ENCODE measurements at regions not wholly inside any gene's neighbourhood (a gene's known extent, or its start where the extent isn't known, plus 50 kb on each side); places are given as distances from the start of the nearest gene placed in this dataset.

DNA sequence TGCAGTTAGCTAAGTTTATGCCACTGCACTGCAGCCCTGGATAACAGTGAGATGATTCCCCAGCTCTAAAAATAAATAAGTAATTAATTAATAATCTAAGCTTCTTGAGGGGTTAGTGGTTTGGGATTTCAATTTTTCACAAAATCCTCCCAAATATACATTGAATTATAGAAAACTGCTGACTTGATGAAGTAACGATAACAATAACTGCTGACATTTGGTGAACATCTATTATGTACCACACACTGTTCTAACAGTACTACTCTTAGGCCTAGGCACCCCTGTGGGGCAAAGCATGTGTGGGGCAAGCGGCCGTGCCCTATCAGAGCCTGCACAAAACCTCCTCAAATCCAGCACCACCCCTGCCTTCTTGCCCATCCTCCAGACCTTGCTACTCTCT, 245.8 kb upstream of the EPHA4 start:
- DNase-seq, result no peak

DNA sequence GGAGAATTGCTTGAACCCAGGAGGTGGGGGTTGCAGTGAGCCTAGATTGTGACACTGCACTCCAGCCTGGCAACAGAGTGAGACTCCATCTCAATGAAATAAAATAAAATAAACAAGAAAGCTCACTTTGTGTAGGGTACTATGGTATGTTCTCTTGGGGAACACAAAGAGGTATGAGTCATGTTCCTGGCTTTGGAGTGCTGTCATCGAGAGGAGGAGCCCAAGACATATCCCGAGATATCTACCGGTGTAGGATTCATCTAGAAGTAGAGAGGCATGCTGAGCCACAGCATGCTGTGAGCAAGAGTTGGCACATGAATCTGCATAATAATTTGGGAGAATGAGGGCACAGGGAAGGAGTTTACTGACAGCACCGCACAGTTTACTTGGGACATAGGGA, 244.9 kb upstream of the EPHA4 start:
- DNase-seq, result no peak

DNA sequence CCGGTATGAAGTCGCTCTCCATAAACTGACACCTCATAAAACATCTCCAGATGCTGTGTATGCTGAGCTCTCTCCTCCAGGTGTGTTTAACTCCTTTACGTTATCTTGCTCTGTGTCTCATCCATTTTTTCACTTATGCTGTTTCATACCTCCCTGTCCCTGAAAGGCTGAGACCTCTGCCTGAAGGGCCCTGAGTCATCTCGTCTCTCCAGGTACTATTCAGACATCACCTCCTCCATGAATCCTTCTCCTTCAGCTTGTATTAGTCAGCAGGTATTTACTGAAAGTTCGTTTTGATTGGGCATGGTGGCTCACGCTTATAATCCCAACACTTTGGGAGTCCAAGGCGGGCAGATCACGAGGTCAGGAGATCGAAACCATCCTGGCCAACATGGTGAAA, 244.5 kb upstream of the EPHA4 start:
- DNase-seq, result no peak

DNA sequence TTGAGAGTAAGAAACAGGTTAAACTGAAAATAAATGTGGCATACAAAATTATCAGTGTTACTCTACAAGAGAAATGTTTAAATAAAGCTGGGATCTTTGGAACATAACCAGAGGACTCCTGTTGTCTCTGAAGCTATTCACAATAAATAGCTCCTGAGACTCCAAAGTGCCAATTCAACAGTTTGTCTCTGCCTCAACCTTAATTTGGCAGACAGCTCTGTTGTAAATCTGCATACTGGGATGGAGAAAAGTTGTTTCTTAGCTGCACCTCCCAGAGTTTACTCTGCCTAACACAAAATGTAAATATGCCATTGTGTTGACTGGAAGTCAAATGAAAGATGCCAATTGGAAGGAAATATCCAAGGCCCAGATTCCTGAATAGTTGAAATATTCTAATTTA, 238.5 kb upstream of the EPHA4 start:
- DNase-seq, result no peak

DNA sequence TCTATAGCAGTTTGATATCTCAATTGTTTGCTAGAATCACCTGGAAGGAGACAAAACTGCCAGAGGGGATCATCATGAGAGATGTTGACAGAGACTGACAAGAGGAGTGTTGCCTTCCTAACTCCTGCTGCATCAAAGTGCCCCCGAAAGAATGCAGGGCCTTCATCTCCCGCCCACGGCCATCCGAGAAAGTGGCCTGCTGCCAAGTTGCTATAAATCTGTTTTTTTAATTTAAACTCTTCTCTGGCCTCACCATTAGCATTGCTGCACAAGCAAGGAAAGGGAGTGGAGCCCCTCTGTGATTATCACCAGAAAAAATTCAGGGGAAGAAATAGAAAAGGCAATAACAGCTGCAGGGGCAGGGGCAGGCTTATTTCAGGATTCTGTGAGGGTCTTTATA, 238.1 kb upstream of the EPHA4 start:
- DNase-seq, result no peak

DNA sequence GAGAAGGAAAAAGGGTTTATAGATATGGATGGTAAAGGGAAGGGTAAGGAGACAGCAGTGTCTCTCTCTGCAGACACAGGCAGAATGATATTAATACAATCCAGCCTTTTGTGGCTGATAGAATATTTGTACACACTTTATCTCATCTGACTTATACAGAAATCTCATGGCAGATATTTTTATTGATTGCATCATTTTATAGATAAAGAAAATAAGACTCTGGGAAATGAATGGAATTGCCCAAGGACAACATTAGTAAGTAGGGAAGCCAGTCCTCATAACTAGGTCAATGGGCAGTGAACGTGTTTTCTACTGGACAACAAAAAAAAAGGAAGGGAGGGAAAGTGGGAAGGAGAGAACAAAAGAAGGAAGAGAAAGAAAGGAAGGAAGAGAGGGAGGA, 236.4 kb upstream of the EPHA4 start:
- no peak for DNase-seq

DNA sequence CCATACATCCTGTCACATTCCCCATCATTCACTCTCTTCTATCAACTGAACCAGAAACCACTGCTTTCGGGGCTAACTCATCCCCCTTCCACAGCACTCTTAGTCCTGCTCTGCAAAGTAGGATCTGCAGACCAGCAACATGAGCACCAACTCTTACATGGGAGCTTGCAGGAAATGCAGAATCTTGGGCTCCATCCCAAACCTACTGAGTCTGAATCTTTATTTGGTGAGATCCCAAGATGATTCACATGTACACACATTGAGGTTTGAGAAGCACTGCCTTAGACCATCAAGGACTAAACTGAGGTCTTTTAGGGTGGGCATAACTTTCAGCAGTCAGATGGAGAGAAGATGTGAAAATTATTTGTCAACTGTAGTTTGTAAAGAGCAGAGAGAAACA, 235.6 kb upstream of the EPHA4 start:
- no peak for DNase-seq

DNA sequence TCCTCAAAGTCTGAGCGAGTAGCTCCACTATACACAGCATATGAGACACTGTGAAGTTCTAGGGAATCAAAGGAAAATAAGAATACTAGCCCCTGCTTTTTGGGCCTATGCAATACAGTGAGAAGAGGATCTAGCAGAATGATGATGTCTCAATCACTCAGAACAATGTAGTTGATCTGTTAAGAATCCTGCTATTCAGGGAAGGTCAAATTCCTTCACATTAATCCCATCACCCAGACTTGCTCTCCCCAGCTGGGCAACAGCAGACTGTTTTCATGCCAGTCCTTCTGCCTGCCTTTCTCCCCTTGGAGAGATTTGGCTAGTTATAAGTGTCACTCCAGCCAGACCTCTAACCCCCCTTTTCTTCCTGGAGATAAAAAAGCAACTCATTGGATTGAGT, 230.0 kb upstream of the EPHA4 start:
- DNase-seq, result no peak

DNA sequence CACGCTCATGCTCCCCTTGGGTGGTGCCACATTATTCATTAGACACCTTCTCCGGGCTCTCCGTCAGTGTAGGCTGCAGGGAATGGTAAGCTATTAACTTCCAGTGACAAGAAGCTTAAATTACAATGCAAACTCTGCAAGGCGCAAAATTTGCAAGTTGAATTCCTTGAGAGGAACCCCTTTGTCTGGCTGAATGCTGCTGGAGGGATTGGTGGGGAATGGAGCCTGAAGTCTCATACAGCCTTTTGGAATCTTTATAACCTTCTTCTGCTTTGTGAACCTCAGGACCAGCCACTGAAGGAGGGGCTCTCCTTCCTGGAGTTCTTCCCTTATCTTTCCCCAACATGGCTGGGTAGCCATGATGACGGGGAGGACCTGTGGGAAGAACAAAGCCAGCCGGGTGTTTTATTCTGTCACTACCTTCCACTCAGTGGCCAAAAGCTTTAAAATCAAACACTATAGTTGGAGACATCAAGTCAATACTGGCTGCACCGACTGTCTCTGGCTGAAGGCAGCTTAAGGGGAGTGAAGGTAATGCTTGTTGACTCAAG, 220.9 kb upstream of the EPHA4 start:
- no peak for DNase-seq

DNA sequence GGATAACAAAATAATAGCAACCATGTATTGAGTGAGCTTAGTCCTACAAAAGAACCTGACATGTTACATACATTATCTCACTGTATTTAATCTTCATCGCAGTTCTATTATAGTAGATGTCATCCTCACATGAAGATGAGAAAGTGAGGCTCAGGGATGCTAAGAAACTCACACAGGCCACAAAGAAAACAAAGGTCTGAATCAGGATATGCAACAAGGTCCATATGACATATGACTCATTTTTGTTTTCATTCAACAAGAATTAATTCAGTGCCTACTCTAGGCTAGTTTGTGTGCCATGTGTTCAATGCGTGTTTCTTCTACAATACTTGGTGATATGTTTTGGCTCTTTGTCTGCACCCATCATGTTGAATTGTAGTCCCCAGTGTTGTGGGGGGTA, 219.7 kb upstream of the EPHA4 start:
- DNase-seq, result no peak

DNA sequence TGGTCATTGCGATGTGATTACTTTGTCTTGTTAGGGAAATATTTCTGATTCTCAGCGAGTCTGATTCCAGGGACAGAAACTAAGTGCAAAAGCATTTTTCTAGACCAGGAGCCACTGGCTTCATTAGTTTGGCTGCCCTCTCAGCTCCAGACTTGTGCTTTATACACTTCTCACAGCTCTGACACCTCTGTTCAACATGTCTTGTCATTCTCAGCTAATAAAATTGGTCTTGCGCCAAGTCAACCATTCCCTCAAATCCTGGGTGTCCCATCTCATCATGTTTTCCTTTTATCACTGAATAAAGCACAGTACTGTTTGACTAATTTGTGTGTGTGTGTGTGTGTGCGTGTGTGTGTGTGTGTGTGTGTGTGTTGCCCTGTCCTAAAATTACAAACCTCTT, 215.5 kb upstream of the EPHA4 start:
- no peak for DNase-seq

DNA sequence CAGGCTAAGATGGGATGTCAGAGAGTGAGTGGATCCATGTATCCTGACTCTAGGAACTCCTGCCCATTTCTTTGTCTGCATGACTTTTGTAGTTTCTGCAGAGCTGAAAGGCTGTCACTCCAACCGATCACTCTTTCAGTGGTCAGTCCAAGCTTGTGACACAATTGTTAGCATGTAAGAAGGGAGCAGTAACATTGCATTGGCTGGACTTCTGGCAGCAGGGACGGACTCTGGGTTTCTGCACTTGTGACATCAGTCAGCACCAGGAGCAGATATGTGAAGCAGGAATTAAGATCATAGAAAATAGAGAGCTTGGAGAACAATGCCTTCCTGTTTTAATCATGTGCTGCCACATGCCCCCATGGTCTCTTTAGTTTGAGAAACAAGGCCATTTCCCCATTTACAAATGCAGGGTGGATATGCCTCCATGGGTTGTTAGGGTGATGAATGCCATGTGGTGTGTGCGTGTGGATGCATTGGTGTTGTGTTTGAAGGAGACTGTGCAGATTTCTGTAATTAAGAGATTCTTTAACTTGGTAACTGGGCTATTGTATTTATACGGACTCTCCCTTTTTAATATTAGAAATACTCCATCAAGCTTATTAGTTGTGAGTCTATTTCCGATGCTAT, 214.3 kb upstream of the EPHA4 start:
- no peak for DNase-seq

DNA sequence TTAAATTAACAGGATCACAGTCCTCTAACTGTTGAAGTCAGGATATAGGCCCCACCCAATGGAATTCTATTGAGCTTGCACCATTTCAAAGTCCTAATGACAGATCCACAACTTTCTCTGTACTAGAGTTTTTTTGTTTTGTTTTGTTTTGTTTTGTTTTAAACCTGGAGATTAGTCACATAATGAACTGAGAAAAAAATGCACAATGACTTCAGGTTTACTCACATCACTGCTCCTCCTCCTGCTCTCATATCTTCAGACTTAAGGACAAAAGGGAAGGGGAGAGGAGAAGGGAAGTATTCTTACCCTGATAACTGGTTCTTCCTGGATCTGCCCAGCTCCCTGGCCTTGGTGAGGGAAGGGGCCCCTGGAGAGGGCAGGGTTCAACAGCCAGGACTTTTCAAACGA, 208.2 kb upstream of the EPHA4 start:
- no peak for DNase-seq

DNA sequence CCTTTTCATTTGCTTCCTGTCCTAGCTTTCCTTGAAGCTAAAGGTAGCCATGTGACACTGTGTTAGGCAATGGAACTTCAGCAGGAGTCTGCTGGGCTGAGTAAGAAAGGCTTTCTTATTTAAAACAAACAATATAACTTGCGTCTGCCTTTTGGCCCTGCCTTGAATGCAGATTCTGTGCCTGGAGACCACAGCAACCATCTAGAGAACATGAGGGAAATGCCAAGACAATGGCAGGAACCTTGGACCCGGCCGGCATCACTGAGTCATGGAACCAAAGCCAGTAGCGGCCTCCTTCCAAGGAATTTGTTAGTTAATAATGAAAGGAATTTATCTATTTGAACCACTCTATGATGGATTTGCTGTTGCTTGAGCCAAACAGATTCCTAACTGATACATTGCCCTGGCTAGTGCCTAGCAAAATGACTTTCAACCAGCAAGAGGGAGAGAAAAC, 207.5 kb upstream of the EPHA4 start:
- DNase-seq, result no peak

DNA sequence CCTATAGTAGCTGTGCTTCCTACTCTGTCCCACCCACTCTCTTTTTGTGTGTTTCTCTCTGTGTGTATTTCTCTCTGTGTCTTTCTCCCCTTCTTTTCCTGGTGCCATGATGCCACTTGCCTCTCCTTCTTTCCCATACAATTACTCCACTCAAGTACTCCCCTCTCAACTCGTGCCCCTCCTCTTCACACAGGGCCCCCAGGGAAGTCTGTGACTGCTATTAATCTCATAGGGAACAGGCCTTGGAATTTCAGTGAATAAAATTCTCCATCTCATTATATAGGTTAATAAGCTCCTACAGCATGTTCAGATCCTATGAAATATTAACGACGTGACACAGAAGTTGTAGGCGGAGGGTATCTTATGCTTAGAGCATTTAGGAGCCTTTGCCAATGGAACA, 205.9 kb upstream of the EPHA4 start:
- DNase-seq, result no peak

DNA sequence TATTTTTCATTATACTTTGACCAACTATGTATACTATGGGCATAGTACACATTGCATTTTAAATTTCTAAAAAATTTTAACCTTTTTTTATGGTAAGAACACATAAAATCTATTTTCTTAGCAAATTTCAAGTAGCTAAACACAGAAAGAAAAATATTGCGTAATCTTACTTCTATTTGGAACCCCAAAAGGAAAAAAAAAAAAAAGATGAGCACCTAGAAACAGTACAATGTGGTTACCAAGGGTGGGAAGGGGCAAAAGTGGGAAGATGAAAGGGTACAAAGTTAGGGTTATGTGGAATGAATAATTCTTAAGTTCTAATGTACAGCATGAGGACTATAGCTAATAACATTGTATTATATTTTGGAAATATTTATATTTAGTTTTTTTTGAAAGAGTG, 205.0 kb upstream of the EPHA4 start:
- DNase-seq, result no peak

DNA sequence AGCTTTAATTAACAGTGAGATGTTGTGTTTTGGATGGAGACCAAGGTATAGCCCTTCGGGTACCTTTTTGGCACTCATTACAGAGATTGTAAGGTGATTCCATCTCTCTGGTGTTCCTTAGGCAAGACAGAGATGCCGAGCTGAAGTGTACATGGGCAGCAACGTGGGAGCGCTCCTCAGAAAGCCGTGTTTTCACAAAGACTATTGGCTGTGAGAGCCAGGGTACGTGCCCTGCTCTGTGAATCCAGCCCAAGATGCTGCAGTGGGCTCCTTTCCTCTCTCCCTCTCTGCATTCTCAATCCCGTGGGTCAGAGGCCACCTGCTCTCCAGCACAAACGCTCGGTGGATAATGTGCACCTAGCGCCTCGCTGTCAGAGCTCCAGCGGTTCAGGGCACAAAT, 203.0 kb upstream of the EPHA4 start:
- DNase-seq, result no peak

DNA sequence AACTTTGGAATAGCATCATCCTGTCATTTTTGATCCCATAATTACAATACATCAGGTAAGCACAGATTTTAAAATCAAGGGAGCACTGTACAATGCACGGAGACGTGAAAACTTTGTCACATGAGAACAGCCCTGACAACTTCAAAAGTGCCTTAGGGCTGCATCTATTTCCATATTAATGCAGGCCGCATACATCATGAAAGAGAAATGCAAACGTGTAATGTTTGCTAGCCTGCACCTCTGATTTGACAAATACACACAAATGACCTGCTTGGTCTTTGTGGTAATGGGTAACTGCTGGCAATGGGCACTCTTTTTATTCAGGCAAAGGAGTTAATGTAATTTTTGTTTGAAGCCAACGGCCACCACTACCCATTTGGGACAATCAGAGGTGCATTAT, 202.0 kb upstream of the EPHA4 start:
- DNase-seq, result no peak

DNA sequence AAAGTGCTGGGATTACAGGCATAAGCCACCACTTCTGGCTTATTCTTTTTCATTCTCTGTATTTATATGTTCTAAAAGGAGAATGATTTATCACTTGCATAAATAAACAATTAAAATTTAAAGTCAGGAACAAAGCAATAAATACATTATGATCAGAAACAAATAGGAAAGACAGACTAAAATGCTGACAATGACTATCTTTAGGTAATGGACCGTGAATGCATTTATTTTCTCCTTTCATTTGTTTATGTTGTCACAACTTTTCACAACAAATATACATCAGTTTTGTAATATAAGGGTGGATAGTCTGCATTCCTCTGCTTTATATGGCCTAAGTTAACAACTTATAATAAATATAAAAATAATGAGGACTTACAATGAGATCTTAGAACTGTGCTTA, 199.2 kb upstream of the EPHA4 start:
- DNase-seq, result no peak

DNA sequence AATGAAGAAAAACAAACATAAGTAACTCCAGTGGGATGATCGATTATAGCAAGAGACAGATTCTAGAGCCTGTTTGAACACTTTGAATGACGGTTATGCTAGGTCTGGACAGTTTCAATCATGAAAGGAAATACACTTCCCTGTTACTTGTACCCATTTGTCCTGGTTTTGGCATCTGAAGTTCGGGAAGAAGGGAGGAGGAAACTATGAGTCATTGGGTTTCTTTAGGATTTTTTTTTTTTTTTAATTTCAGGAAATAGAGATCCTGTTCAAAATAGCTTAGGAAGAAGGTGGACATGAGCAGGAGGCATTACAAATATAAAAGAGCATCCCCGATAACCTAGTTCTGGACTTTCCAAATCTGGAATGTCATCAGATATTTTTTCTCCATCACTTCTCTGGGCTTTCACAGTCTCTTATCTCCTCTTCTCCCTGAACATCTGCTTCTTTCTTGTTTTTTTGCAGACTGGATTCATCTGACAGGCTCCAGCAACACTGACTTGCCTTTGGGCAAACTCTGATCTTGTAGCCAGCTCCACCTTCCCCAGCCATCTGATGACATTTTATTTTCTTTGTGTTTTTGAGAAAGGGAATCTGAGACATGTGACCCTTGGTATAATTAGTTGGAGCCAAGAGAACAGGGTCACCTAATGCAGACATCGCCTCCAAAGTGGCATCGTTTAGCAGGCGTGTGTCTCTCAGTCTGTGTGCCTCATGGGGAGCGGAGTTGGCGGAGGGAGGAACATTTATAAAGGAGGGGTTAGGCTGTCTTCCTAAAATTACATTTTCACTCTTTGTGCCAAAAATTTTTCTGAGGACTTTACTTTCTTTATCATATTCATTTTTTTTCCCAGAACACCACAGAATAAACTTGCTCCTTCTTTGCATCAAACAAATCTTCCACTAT, 195.3 kb upstream of the EPHA4 start:
- no peak for DNase-seq

DNA sequence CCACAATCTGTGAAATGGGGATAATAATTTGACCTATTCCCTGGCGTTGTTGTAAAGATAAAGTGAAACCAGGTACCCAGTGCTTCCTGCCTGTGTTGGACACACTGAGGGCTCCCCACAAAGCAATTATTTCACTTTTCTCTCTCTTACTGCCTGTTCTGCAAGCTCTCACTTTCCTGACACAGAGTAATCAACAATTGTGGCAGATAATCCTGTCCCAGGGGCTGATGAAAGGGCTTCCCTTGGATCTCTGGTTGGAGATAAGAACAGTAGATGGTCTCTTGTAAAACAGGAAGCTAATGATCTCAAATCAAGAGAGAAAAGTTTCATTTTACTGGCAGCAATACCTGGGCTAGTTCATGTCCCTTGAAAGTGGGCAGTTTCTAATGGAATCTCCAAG, 190.4 kb upstream of the EPHA4 start:
- DNase-seq, result no peak

DNA sequence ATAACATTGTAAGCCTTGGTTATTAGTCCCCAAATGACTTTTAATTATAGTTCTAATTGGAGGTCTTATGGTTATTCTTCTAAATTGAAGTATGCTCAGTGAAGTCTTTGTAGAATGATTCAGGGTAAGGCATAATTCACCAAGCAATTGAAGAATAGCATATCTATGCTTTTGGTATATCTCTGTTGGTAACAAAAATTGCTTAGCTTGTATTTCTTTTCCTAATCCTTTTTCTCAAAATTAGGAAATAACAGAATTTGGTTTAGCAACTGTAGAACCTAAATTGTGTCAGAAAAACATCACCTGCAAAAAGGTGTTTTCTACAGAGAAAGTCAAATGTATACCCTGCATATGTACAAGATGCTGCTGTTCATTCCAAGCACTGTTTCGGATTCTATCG, 189.2 kb upstream of the EPHA4 start:
- no peak for DNase-seq

DNA sequence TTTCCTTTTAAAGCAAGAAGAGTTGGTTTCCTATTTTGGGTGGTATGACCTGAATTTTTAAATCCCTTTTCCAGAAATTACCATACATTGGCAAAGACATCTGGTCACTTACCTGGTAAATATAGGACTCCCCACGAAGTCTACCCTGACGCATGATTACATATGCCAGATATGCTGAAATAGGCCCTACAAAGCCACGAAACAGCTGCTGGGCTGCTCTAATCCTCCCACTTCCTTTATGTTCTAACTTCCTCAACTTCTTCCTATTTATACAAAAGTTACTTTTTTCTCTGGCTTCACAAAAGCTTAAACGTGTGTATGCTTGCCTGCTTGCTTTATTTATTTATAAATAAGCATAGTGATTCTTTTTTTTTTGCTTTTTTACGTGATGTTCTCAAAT, 186.0 kb upstream of the EPHA4 start:
- no peak for DNase-seq

DNA sequence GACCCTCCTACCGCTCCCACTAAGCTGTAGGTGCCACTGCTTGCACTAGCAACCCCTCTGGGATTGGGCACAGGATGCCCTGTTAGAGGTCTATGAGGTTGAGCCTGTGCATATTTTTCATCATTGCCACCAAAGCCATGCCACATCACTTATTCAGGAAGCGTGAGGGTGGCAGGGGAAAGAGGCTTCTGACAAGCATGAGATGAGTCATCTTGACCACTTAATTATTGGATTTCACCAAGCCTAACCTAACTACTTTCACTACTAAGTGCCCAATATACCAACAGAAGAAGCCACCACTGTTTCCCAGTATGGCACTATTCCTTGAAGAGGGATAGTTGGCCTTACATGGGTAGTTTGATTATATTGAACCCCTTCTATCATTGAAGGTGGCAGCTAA, 181.3 kb upstream of the EPHA4 start:
- no peak for DNase-seq

All from midbrain (tissue), 1 donor.